ENCODE measurements at regions not wholly inside any gene's neighbourhood (a gene's known extent, or its start where the extent isn't known, plus 50 kb on each side); places are given as distances from the start of the nearest gene placed in this dataset.

DNA sequence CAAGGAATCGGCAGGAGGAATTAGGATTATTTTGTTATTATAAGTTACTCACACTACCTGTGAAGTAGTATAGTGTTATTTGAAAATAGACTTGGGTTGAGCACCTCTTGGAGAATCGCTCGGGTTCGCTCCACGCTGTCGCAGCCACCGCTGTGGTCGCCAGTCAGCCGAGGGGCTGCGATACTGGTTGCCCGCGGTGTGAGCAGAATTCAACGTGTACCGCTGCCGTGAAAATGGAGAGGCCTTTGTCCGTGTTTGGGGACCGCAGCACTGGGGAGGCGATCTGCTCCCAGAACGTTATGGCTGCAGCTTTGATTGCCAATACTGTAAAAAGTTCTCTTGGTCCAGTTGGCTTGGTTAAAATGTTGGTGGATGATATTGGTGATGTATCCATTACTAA, 117.2 kb downstream of the C7orf25 start:
- H3K36me3 ChIP-seq (ENCODE audit: insufficient read depth, low read length): no peaks in the 10 kb centered on the region
- no peak for DNase-seq (ENCODE audit: insufficient read length, low spot score, missing footprints)
- H3K27me3 ChIP-seq (ENCODE audit: insufficient read depth, low read length): no peaks in the 10 kb centered on the region
- H3K79me2 ChIP-seq (ENCODE audit: insufficient read depth, low read length): no peaks in the 10 kb centered on the region
- no peak overlapping the region for H2AFZ ChIP-seq (ENCODE audit: low read length)
- no peaks in the 10 kb centered on the region for H3K4me1 ChIP-seq (ENCODE audit: insufficient read depth, low read length)
- no peak overlapping the region for H3K27ac ChIP-seq (ENCODE audit: low read depth, low read length)
- H3K9me3 ChIP-seq (ENCODE audit: low read depth, low read length): no peaks in the 10 kb centered on the region
- no peak overlapping the region for H3K4me3 ChIP-seq (ENCODE audit: insufficient read depth, low read length)
- H4K20me1 ChIP-seq (ENCODE audit: insufficient read depth, low read length): no peaks in the 10 kb centered on the region
- H3K4me2 ChIP-seq (ENCODE audit: insufficient read depth, low read length): no peak overlapping the region
- TF ChIP-seq, protein P1, sequence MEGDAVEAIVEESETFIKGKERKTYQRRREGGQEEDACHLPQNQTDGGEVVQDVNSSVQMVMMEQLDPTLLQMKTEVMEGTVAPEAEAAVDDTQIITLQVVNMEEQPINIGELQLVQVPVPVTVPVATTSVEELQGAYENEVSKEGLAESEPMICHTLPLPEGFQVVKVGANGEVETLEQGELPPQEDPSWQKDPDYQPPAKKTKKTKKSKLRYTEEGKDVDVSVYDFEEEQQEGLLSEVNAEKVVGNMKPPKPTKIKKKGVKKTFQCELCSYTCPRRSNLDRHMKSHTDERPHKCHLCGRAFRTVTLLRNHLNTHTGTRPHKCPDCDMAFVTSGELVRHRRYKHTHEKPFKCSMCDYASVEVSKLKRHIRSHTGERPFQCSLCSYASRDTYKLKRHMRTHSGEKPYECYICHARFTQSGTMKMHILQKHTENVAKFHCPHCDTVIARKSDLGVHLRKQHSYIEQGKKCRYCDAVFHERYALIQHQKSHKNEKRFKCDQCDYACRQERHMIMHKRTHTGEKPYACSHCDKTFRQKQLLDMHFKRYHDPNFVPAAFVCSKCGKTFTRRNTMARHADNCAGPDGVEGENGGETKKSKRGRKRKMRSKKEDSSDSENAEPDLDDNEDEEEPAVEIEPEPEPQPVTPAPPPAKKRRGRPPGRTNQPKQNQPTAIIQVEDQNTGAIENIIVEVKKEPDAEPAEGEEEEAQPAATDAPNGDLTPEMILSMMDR (IDR thresholded peaks at IDR 0.05; ENCODE audit: extremely low read depth, low read depth, low read length): no peak

DNA sequence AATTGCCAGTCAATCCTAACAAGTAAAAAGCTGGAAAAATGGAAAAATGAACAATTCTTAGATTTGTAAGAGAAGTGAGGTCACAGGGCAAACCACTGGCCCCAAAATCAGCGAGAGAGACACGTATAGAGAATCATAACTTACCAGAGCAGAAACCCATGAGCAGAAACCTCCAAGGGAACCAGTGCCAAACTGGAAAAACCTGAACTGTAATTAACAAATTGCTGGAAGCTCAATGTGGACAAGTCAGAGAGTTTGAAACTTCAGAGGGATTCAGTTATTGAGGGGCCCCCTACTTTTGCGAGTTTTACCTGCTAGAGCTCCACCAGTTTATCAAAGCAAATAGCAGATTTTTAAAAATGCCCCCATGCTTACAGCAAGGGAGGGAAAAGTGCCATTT, 119.0 kb downstream of the C7orf25 start:
- DNase-seq (ENCODE audit: insufficient read length, low spot score, missing footprints): no peak
- no peaks in the 10 kb centered on the region for H3K36me3 ChIP-seq (ENCODE audit: insufficient read depth, low read length)
- no peaks in the 10 kb centered on the region for H3K9me3 ChIP-seq (ENCODE audit: low read depth, low read length)
- H3K4me1 ChIP-seq (ENCODE audit: insufficient read depth, low read length): no peaks in the 10 kb centered on the region
- H3K27me3 ChIP-seq (ENCODE audit: insufficient read depth, low read length): no peaks in the 10 kb centered on the region
- H2AFZ ChIP-seq (ENCODE audit: low read length): no peak overlapping the region
- H4K20me1 ChIP-seq (ENCODE audit: insufficient read depth, low read length): no peaks in the 10 kb centered on the region
- H3K4me2 ChIP-seq (ENCODE audit: insufficient read depth, low read length): no peak overlapping the region
- no peak overlapping the region for H3K27ac ChIP-seq (ENCODE audit: low read depth, low read length)
- H3K4me3 ChIP-seq (ENCODE audit: insufficient read depth, low read length): no peak overlapping the region
- no peaks in the 10 kb centered on the region for H3K79me2 ChIP-seq (ENCODE audit: insufficient read depth, low read length)
- TF ChIP-seq, protein P1 (IDR thresholded peaks at IDR 0.05; ENCODE audit: extremely low read depth, low read depth, low read length): no peak

DNA sequence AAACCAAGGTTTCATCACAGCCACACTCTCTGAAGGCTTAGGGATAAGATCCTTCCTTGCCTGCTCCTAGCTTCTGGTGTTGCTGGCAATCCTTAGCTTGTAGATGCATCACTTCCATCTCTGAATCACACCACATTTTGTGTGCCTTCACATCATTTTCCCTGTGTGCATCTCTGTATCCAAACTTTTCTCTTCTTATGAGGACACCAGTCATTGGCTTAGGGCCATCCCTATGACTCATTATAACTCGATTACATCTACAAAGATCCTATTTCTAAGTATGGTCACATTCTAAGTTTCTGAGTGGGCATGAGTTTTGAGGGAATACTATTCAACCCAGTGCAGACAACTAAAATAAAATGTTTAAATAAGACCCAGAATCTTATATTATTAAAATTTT, 121.7 kb downstream of the C7orf25 start:
- TF ChIP-seq, protein P1 (IDR thresholded peaks at IDR 0.05; ENCODE audit: extremely low read depth, low read depth, low read length): no peak
- no peak for DNase-seq (ENCODE audit: insufficient read length, low spot score, missing footprints)
- H2AFZ ChIP-seq (ENCODE audit: low read length): no peak overlapping the region

DNA sequence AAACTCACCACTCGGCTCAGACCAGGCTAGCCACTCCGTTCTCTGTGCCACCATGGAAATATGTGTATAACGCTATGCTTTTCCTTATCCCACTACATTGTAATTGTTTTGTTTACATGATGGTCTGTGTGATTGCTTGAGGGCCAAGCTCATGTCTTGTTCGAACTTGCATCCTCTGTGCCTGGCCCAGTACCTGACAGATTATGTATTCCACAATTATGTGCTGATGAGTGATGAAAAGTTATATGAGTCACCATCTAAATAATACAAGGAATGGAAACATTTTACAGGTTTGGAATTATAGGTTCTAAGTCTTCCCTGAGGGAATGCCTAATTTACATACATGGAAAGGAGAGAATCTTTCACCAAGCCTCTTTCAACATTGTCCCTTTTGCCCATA, 137.4 kb downstream of the C7orf25 start:
- Histone ChIP-seq H2AFZ (ENCODE audit: low read length) (no peak overlapping the region), H3K4me2 (ENCODE audit: insufficient read depth, low read length) (no peak overlapping the region), H3K79me2 (ENCODE audit: insufficient read depth, low read length) (no peaks in the 10 kb centered on the region), H3K9me3 (ENCODE audit: low read depth, low read length) (no peaks in the 10 kb centered on the region), H3K4me3 (ENCODE audit: insufficient read depth, low read length) (no peak overlapping the region), H3K27ac (ENCODE audit: low read depth, low read length) (no peak overlapping the region), H3K4me1 (ENCODE audit: insufficient read depth, low read length) (peaks cover 5% of the 10 kb centered on the region), H4K20me1 (ENCODE audit: insufficient read depth, low read length) (no peaks in the 10 kb centered on the region), H3K27me3 (ENCODE audit: insufficient read depth, low read length) (peaks cover 2% of the 10 kb centered on the region), H3K36me3 (ENCODE audit: insufficient read depth, low read length) (no peaks in the 10 kb centered on the region)
- DNase-seq (ENCODE audit: insufficient read length, low spot score, missing footprints): no peak
- TF ChIP-seq, protein P1 (IDR thresholded peaks at IDR 0.05; ENCODE audit: extremely low read depth, low read depth, low read length): no peak

More for the DNA sequence above, 121.7 kb downstream of the C7orf25 start:
- no peak overlapping the region for H3K4me2 ChIP-seq (ENCODE audit: insufficient read depth, low read length)
- H3K79me2 ChIP-seq (ENCODE audit: insufficient read depth, low read length): no peaks in the 10 kb centered on the region
- no peak overlapping the region for H3K27ac ChIP-seq (ENCODE audit: low read depth, low read length)
- H3K4me3 ChIP-seq (ENCODE audit: insufficient read depth, low read length): no peak overlapping the region
- H3K27me3 ChIP-seq (ENCODE audit: insufficient read depth, low read length): no peaks in the 10 kb centered on the region
- H3K36me3 ChIP-seq (ENCODE audit: insufficient read depth, low read length): no peaks in the 10 kb centered on the region
- no peaks in the 10 kb centered on the region for H3K4me1 ChIP-seq (ENCODE audit: insufficient read depth, low read length)
- no peaks in the 10 kb centered on the region for H3K9me3 ChIP-seq (ENCODE audit: low read depth, low read length)
- H4K20me1 ChIP-seq (ENCODE audit: insufficient read depth, low read length): no peaks in the 10 kb centered on the region
